ENCODE measurements at regions not wholly inside any gene's neighbourhood (a gene's known extent, or its start where the extent isn't known, plus 50 kb on each side); places are given as distances from the start of the nearest gene placed in this dataset.
"Not testable (repeated sequence)": the region's sequence is repeated elsewhere in the genome, so short reads cannot be mapped to it uniquely, and the experiment has no call there.

DNA sequence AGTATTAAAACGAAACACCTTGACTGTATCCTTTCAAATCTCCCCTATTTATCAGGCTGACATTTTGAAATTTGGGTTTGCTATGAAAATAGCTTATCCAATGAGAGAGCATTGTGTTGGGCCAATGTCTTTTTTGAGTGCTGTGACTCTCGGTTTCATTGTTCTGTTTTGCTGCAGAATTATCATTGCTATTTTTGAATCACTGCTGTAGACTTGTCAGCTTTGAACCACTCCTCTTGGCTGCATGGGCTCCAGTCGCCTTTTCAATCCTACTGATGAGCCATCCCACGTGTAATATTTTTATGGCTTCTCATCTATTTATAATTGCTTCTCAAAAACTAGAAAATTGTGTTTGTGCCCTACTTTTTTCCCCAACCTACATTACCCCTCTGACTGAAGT lies 322.8 kb downstream of the LNPK start:
- no peak for DNase-seq

DNA sequence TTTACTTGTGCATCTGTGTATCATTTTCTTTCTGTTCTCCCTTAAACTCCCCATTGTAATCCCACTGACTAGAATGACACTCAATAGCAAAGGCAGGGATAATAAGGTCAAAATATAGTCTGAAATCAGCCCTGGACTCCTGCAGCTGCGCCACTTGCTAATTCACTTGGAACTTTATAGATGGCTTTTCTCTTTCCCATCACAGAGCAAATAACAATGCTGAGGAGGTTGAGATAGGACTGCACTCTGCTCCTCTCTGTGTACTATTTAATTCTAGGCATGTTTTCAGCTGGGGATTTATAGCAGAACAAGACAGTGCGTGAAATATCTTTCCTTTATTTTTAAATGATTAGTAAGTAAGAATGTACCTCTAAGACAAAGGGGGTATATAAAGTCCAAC lies 324.2 kb downstream of the LNPK start:
- DNase-seq, result no peak

DNA sequence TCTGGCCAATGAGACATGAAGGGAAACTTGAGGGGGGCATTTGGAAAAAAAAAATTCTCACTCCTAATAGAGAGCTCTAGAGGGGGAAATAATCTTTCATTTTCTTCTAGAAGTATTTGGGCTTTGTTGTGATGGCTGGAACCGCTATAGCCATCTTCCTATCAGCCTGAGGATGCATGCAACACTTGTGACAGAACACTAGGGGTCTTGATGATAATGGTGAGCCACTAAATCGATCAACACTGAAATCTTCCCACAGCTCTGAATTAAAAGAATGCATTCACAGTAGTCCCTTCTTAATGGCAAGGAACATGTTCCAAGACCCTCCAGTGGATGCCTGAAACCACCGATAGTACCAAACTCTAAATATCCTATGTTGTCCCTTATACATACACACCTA lies 325.3 kb downstream of the LNPK start:
- DNase-seq, result no peak

- not testable (repeated sequence) for DNase-seq
These were observed 333.3 kb downstream of the LNPK start for GRCh38 chr2:175668804-175669203.

GRCh38 chr2:175662335-175662734 lies 339.7 kb downstream of the LNPK start:
- DNase-seq, result no peak

GRCh38 chr2:175648577-175649063 lies 353.4 kb downstream of the LNPK start:
- no peak for DNase-seq

GRCh38 chr2:175647058-175647457 lies 355.0 kb downstream of the LNPK start:
- no peak for DNase-seq

DNA sequence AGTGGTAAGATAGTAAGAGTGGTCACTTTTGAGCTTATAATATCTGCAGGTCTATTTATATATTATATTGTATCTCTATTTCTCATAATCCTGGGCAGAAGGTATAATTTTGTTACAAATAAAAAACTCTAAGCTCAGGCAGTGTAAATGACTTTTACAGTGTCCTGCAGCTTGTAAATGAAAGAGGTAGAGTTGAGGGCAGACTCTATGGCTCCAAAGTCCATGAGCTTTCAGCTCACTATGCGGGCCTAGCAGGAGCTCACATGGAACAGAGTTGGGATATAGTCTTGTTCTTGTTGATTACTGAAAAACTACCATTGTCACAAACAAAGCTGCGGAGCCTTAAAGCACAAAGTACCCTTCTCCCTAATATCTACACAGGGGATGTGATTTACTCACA lies 361.4 kb downstream of the LNPK start:
- no peak for DNase-seq

GRCh38 chr2:175633227-175633626 lies 368.8 kb downstream of the LNPK start:
- DNase-seq, result no peak

GRCh38 chr2:175631245-175631623 lies 370.8 kb downstream of the LNPK start:
- no peak for DNase-seq

GRCh38 chr2:175630280-175631244 lies 371.5 kb downstream of the LNPK start:
- DNase-seq, result no peak

GRCh38 chr2:175628243-175628642 lies 373.8 kb downstream of the LNPK start:
- no peak for DNase-seq

- DNase-seq, result no peak
These were observed 374.7 kb downstream of the LNPK start for GRCh38 chr2:175627405-175627804.

- DNase-seq, result no peak
These were observed 375.3 kb downstream of the LNPK start for GRCh38 chr2:175626796-175627195.

GRCh38 chr2:175624785-175625184 lies 377.3 kb downstream of the LNPK start:
- DNase-seq, result no peak

- no peak for DNase-seq
These were observed 377.8 kb downstream of the LNPK start for GRCh38 chr2:175624211-175624761.

- no peak for DNase-seq
These were observed 380.2 kb downstream of the LNPK start for GRCh38 chr2:175621821-175622220.

- DNase-seq, result no peak
These were observed 382.0 kb downstream of the LNPK start for GRCh38 chr2:175620106-175620505.

DNA sequence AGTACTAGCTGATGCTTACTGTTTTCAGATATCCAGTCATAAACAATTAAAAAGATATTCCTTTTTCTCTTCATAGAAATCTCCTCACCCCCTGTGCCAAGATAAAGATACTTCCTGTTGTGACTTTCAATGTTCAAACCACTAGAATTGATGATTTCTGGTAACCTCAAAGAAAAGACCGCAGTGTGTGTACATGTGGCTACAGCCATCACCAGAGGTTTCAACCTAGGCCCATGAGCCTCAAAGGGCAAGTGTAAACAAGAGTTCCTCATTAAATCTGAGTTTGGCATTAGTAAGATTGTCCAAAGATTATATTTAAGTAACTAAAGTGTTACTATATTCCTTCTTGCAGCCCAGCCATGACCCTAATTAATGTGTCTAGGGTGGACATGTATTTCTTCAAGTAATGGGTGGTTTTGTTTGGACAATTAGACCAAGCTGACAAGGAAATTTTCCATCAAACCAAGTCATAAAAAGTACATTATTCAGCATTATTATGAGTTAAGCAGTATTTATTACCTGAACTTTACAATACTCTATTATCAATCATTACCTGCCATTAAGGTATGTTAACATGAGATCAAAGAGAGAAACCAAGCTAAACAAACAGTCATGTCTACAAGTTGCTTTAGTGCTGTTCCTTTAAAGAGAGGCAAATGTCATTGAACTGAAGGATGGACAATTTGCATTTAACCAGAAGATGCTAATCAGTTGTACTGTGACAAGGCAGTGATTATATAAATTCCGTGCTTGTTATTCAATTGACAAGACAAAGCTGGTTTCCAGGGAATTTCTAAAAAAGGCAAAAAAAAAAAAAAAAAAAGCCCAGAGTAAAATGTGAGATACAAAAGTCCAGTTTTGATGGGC lies 382.7 kb downstream of the LNPK start:
- DNase-seq, result no peak

- DNase-seq, result no peak
These were observed 389.8 kb downstream of the LNPK start for GRCh38 chr2:175612280-175612679.

- no peak for DNase-seq
These were observed 395.8 kb downstream of the LNPK start for GRCh38 chr2:175606010-175606841.

- no peak for DNase-seq
These were observed 396.4 kb downstream of the LNPK start for GRCh38 chr2:175605640-175606009.

Data from activated naive CD4-positive, alpha-beta T cell treated with Interleukin-2 at 50 U/mL for 16 hours (primary cell).